GM18868 (cell line): ENCODE measurements at regions not wholly inside any gene's neighbourhood (a gene's known extent, or its start where the extent isn't known, plus 50 kb on each side); places are given as distances from the start of the nearest gene placed in this dataset.
"Not testable (repeated sequence)": the region's sequence is repeated elsewhere in the genome, so short reads cannot be mapped to it uniquely, and the experiment has no call there.

Experiments
- ATAC-seq: cut with Tn5 transposase; IDR thresholded peaks from one replicate; pipeline ENCODE4 v1.9.1; 2021; ENCODE audit warnings: mild to moderate bottlenecking, moderate library complexity; ENCODE audit not compliant: unreplicated experiment

GRCh38 chr1:57623039-57623790, 199.4 kb upstream of the DAB1 start:
- ATAC-seq = no peak

- ATAC-seq = no peak
These were observed 197.9 kb upstream of the DAB1 start for GRCh38 chr1:57621776-57622175.

- ATAC-seq = no peak
These were observed 196.7 kb upstream of the DAB1 start for GRCh38 chr1:57620605-57621004.

GRCh38 chr1:57616921-57617320, 193.1 kb upstream of the DAB1 start:
- ATAC-seq = no peak

- no peak for ATAC-seq
These were observed 192.1 kb upstream of the DAB1 start for GRCh38 chr1:57615956-57616355.

- no peak for ATAC-seq
These were observed 189.0 kb upstream of the DAB1 start for GRCh38 chr1:57612833-57613232.

- ATAC-seq = no peak
These were observed 182.1 kb upstream of the DAB1 start for GRCh38 chr1:57605933-57606332.

- no peak for ATAC-seq
These were observed 179.8 kb upstream of the DAB1 start for GRCh38 chr1:57603696-57604095.

GRCh38 chr1:57600424-57600823, 176.6 kb upstream of the DAB1 start:
- ATAC-seq = no peak

GRCh38 chr1:57599236-57599994, 175.6 kb upstream of the DAB1 start:
- no peak for ATAC-seq

GRCh38 chr1:57597036-57597435, 173.2 kb upstream of the DAB1 start:
- ATAC-seq = no peak

GRCh38 chr1:57594002-57594401, 170.1 kb upstream of the DAB1 start:
- ATAC-seq = no peak

- no peak for ATAC-seq
These were observed 168.0 kb upstream of the DAB1 start for GRCh38 chr1:57591842-57592241.

GRCh38 chr1:57590978-57591377, 167.1 kb upstream of the DAB1 start:
- no peak for ATAC-seq

GRCh38 chr1:57586842-57587241, 163.0 kb upstream of the DAB1 start:
- no peak for ATAC-seq

- no peak for ATAC-seq
These were observed 154.8 kb upstream of the DAB1 start for GRCh38 chr1:57578680-57579079.

GRCh38 chr1:57578099-57578498, 154.2 kb upstream of the DAB1 start:
- no peak for ATAC-seq

- ATAC-seq = no peak
These were observed 152.9 kb upstream of the DAB1 start for GRCh38 chr1:57576756-57577155.

GRCh38 chr1:57572016-57572415, 148.2 kb upstream of the DAB1 start:
- ATAC-seq = no peak

- ATAC-seq = not testable (repeated sequence)
These were observed 134.2 kb upstream of the DAB1 start for GRCh38 chr1:57558066-57558465.

- ATAC-seq = no peak
These were observed 129.8 kb upstream of the DAB1 start for GRCh38 chr1:57553666-57554065.

- no peak for ATAC-seq
These were observed 127.6 kb upstream of the DAB1 start for GRCh38 chr1:57551476-57551875.
